B cell (primary cell): ENCODE measurements at regions not wholly inside any gene's neighbourhood (a gene's known extent, or its start where the extent isn't known, plus 50 kb on each side); places are given as distances from the start of the nearest gene placed in this dataset.

Source experiments
- ATAC-seq: fragments of 200-7000 bp; cut with Tn5 transposase; one replicate; pipeline ENCODE4 v1.10.0; 2021; ENCODE audit warnings: low read depth, mild to moderate bottlenecking, moderate number of reproducible peaks, moderate library complexity
- CTCF ChIA-PET: fragments of 350-600 bp; sonication (Branson Sonifier 250); formaldehyde crosslinking; loops from one replicate; lab custom pipeline; 2021; ENCODE audit warnings: antibody characterized with exemption, inconsistent platforms; lab: Charles Lee
- POLR2A ChIA-PET: fragments of 350-600 bp; sonication (Branson Sonifier 250); formaldehyde crosslinking; loops from one replicate; lab custom pipeline; 2021; ENCODE audit warnings: antibody characterized with exemption; lab: Charles Lee
- DNase-seq: peaks from one replicate; pipeline ENCODE4 v3.0.0; 2013
- H2AFZ ChIP-seq: 2 replicates; pipeline ENCODE4 v1.6.1; 2012; ENCODE audit warnings: mild to moderate bottlenecking, low read depth, low read length; ENCODE audit not compliant: insufficient read depth, poor library complexity, severe bottlenecking
- H3K27ac ChIP-seq, 2 donors: 1 replicate in 1 of 2; 2 replicates in 1 of 2; pipeline ENCODE4 v1.5.1; 2012 to 2013; ENCODE audit warnings: low read length in 2 of 2, mild to moderate bottlenecking in 2 of 2, moderate library complexity in 1 of 2
- H3K27me3 ChIP-seq, 4 experiments: fragments of 200-600 bp in 1 of 4; sonication (generic) in 1 of 4; replicated peaks in 1 of 4; 1 replicate in 2 of 4; 2 replicates in 2 of 4; pipeline versions ENCODE4 v1.6.1 to v1.7.0; 2013 to 2016; ENCODE audit warnings: low read length in 3 of 4, mild to moderate bottlenecking in 2 of 4, mixed read lengths in 1 of 4, moderate library complexity in 1 of 4; ENCODE audit not compliant: insufficient read depth in 4 of 4, control insufficient read depth in 3 of 4; ENCODE audit errors: control extremely low read depth in 1 of 4
- H3K36me3 ChIP-seq, 2 experiments: replicated peaks in 1 of 2; 1 replicate in 1 of 2; 2 replicates in 1 of 2; pipeline versions ENCODE4 v1.6.1 to v1.7.1; 2013; ENCODE audit warnings: low read length in 1 of 2; ENCODE audit not compliant: insufficient read depth in 2 of 2, control insufficient read depth in 1 of 2; ENCODE audit errors: control extremely low read depth in 1 of 2, extremely low read depth in 1 of 2
- H3K4me1 ChIP-seq, 2 donors: fragments of 200-600 bp in 1 of 2; sonication (generic) in 1 of 2; 1 replicate in 1 of 2; 2 replicates in 1 of 2; pipeline versions ENCODE4 v1.5.1 to v1.6.1; 2013 to 2017; ENCODE audit warnings: low read length in 2 of 2; ENCODE audit not compliant: control insufficient read depth in 2 of 2, insufficient read depth in 2 of 2
- H3K4me2 ChIP-seq: replicated peaks from 2 replicates; pipeline ENCODE3; 2012; ENCODE audit warnings: mild to moderate bottlenecking, low read depth, low read length; ENCODE audit not compliant: poor library complexity, severe bottlenecking
- H3K4me3 ChIP-seq, 5 experiments: fragments of 200-600 bp in 1 of 5; sonication (generic) in 1 of 5; 1 replicate in 3 of 5; 2 replicates in 2 of 5; pipeline versions ENCODE4 v1.5.1 to v1.7.0; 2011 to 2016; ENCODE audit warnings: low read length in 4 of 5, mild to moderate bottlenecking in 4 of 5, low read depth in 2 of 5, control low read depth in 1 of 5, moderate library complexity in 1 of 5; ENCODE audit not compliant: insufficient read depth in 1 of 5; ENCODE audit errors: control extremely low read depth in 1 of 5, extremely low read depth in 1 of 5
- H3K79me2 ChIP-seq: fragments of 200-600 bp; sonication (generic); one replicate; pipeline ENCODE4 v1.6.0; 2016; ENCODE audit warnings: low read length; ENCODE audit not compliant: control insufficient read depth, insufficient read depth
- H3K9ac ChIP-seq: fragments of 200-600 bp; sonication (generic); 2 replicates; pipeline ENCODE4 v1.6.1; 2017; ENCODE audit warnings: mild to moderate bottlenecking, low read length, moderate library complexity
- H3K9me3 ChIP-seq, 3 donors: one replicate each; pipeline versions ENCODE4 v1.6.1 to v1.7.1; 2013; ENCODE audit warnings: low read length in 2 of 3; ENCODE audit not compliant: control insufficient read depth in 2 of 3, insufficient read depth in 1 of 3; ENCODE audit errors: control extremely low read depth in 1 of 3
- H4K20me1 ChIP-seq: 2 replicates; pipeline ENCODE4 v1.6.0; 2012; ENCODE audit warnings: mild to moderate bottlenecking, low read length; ENCODE audit not compliant: insufficient read depth, control insufficient read depth, poor library complexity, severe bottlenecking
- H3K27ac Mint-ChIP-seq: one replicate; pipeline ENCODE4 v1.8.0; 2021; ENCODE audit warnings: mixed read lengths
- H3K27me3 Mint-ChIP-seq: one replicate; pipeline ENCODE4 v1.8.0; 2021; ENCODE audit warnings: mixed read lengths
- H3K4me1 Mint-ChIP-seq: one replicate; pipeline ENCODE4 v1.8.0; 2021; ENCODE audit warnings: mixed read lengths
- H3K4me3 Mint-ChIP-seq: one replicate; pipeline ENCODE4 v1.8.0; 2021; ENCODE audit warnings: mixed read lengths
- H3K9me3 Mint-ChIP-seq: one replicate; pipeline ENCODE4 v1.8.0; 2022; ENCODE audit warnings: mixed read lengths; ENCODE audit not compliant: insufficient read depth
- EZH2 ChIP-seq: IDR thresholded peaks from 2 replicates; pipeline ENCODE4 v1.6.1; 2012; ENCODE audit warnings: borderline replicate concordance, low read depth, mild to moderate bottlenecking, moderate library complexity, low read length; ENCODE audit not compliant: insufficient read depth, poor library complexity, severe bottlenecking
- WGBS: methylation state at CpG from one replicate; pipeline ENCODE4 v1.1.5; 2013; ENCODE audit warnings: missing lambda C conversion rate; ENCODE audit not compliant: insufficient coverage; 5-methylcytosine and 5-hydroxymethylcytosine counted together
- intact Hi-C: fragments of 100-400 bp; cut with micrococcal nuclease; formaldehyde crosslinking; loops from one replicate; pipeline ENCODE4 v1.10.0; 2022
- TF ChIP-seq, protein P1 (sequence below): fragments of 200-600 bp; IDR thresholded peaks from one replicate; pipeline ENCODE4 v1.8.0; 2022; ENCODE audit warnings: antibody characterized with exemption, mild to moderate bottlenecking

DNA sequence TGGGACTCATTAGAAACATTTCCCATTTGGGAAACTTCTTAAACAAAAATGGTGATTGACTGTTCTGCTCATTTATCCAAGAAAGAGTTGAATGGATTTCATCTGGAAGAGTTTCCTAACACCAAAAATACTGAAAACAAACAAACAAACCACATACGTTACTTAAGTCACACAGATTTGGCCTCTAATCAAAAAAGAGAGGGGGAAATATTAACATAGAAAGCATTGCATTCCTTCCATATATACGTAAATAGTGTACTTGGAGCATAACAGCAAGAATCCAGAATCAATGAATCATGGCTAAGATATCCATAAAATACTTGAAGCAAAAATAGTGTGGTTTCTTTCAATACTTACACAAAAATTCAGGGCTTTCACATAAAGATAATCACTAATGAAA is 189.8 kb upstream of the MAP3K1 start:
- no peak for DNase-seq
- CTCF ChIA-PET: no interaction called here
- TF ChIP-seq, protein P1, sequence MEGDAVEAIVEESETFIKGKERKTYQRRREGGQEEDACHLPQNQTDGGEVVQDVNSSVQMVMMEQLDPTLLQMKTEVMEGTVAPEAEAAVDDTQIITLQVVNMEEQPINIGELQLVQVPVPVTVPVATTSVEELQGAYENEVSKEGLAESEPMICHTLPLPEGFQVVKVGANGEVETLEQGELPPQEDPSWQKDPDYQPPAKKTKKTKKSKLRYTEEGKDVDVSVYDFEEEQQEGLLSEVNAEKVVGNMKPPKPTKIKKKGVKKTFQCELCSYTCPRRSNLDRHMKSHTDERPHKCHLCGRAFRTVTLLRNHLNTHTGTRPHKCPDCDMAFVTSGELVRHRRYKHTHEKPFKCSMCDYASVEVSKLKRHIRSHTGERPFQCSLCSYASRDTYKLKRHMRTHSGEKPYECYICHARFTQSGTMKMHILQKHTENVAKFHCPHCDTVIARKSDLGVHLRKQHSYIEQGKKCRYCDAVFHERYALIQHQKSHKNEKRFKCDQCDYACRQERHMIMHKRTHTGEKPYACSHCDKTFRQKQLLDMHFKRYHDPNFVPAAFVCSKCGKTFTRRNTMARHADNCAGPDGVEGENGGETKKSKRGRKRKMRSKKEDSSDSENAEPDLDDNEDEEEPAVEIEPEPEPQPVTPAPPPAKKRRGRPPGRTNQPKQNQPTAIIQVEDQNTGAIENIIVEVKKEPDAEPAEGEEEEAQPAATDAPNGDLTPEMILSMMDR: no peak
- no peak for TF ChIP-seq EZH2
- Mint-ChIP-seq H3K4me1 (no peaks in the 10 kb centered on the region), H3K27me3 (no peaks in the 10 kb centered on the region), H3K9me3 (peaks cover 16% of the 10 kb centered on the region), H3K27ac (no peak overlapping the region), H3K4me3 (no peak overlapping the region)
- H3K9me3 ChIP-seq: peaks cover 2 to 9% (median 8%) of the 10 kb centered on the region in 3 donors
- no peak for ATAC-seq
- H3K79me2 ChIP-seq: no peaks in the 10 kb centered on the region
- H3K27me3 ChIP-seq: no peaks in the 10 kb centered on the region
- no CpG with 5 or more reads among the region's 2 CpGs for WGBS
- intact Hi-C loops: no loop called here
- no peak overlapping the region for H3K4me2 ChIP-seq
- no peak overlapping the region for H3K27ac ChIP-seq
- POLR2A ChIA-PET: no interaction called here
- no peaks in the 10 kb centered on the region for H3K36me3 ChIP-seq
- no peak overlapping the region for H2AFZ ChIP-seq
- H3K4me3 ChIP-seq: no peak overlapping the region
- no peak overlapping the region for H3K9ac ChIP-seq
- H4K20me1 ChIP-seq: no peaks in the 10 kb centered on the region
- H3K4me1 ChIP-seq: no peaks in the 10 kb centered on the region

DNA sequence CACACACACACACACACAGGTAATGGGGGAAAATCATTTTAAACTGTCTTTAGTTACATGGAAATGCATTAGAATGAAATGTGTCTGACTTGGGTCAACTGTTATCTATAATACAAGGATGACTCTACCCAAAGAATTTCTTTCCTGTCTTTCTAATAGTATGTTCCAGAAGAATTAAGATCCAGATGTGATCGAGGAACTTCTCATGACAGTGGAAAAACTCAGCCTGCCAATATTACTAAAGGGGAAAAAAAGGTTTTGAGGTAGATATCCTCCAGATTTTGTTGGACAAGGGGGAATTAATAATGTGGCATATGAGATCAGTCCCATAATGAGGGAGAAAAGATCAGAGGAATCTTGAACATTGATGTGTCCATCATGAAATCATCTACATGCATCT is 190.6 kb upstream of the MAP3K1 start:
- Mint-ChIP-seq H3K27me3 (no peaks in the 10 kb centered on the region), H3K9me3 (peaks cover 14% of the 10 kb centered on the region), H3K27ac (no peak overlapping the region), H3K4me1 (no peaks in the 10 kb centered on the region), H3K4me3 (no peak overlapping the region)
- Histone ChIP-seq H3K9me3 (peaks cover 2 to 9% (median 8%) of the 10 kb centered on the region in 3 donors), H4K20me1 (no peaks in the 10 kb centered on the region), H3K27ac (no peak overlapping the region), H3K4me1 (no peaks in the 10 kb centered on the region), H3K36me3 (no peaks in the 10 kb centered on the region), H3K79me2 (no peaks in the 10 kb centered on the region), H3K4me2 (no peak overlapping the region), H2AFZ (no peak overlapping the region), H3K27me3 (no peaks in the 10 kb centered on the region), H3K9ac (no peak overlapping the region), H3K4me3 (no peak overlapping the region)
- no peak for DNase-seq
- CTCF ChIA-PET: no interaction called here
- no peak for ATAC-seq
- POLR2A ChIA-PET: no interaction called here
- TF ChIP-seq, protein P1: no peak
- TF ChIP-seq EZH2: no peak
- intact Hi-C loops: no loop called here
- no CpG with 5 or more reads among the region's 1 CpG for WGBS
